CD14-positive monocyte (primary cell): ENCODE measurements at regions not wholly inside any gene's neighbourhood (a gene's known extent, or its start where the extent isn't known, plus 50 kb on each side); places are given as distances from the start of the nearest gene placed in this dataset.

ENCODE experiments used
- DNase-seq, 3 donors: peaks; one replicate each; pipeline ENCODE4 v3.0.0-alpha.2; 2011 to 2022
- H2AFZ ChIP-seq: 2 replicates; pipeline ENCODE4 v1.6.0; 2012; ENCODE audit warnings: mild to moderate bottlenecking, low read depth, low read length, inconsistent platforms; ENCODE audit not compliant: insufficient read depth, poor library complexity, severe bottlenecking
- H3K27ac ChIP-seq, 2 donors: 1 replicate in 1 of 2; 2 replicates in 1 of 2; pipeline ENCODE4 v1.5.1; 2012 to 2013; ENCODE audit warnings: low read length in 2 of 2, control low read depth in 1 of 2, inconsistent platforms in 1 of 2, low read depth in 1 of 2, mild to moderate bottlenecking in 1 of 2
- H3K27me3 ChIP-seq, 2 donors: one replicate each; pipeline versions ENCODE4 v1.6.0 to v1.6.1; 2011 to 2013; ENCODE audit warnings: low read length in 2 of 2; ENCODE audit not compliant: control insufficient read depth in 2 of 2, insufficient read depth in 2 of 2
- H3K36me3 ChIP-seq, 2 donors: replicated peaks in 1 of 2; 1 replicate in 1 of 2; 2 replicates in 1 of 2; pipeline versions ENCODE4 v1.5.1 to v1.6.1; 2012 to 2013; ENCODE audit warnings: low read length in 2 of 2, control low read depth in 1 of 2, inconsistent platforms in 1 of 2, mild to moderate bottlenecking in 1 of 2; ENCODE audit not compliant: insufficient read depth in 2 of 2, control insufficient read depth in 1 of 2
- H3K4me1 ChIP-seq, 2 donors: 1 replicate in 1 of 2; 2 replicates in 1 of 2; pipeline versions ENCODE4 v1.5.1 to v1.6.1; 2012 to 2013; ENCODE audit warnings: low read length in 2 of 2, control low read depth in 1 of 2, inconsistent platforms in 1 of 2, mild to moderate bottlenecking in 1 of 2, moderate library complexity in 1 of 2; ENCODE audit not compliant: insufficient read depth in 2 of 2, control insufficient read depth in 1 of 2
- H3K4me2 ChIP-seq: replicated peaks from 2 replicates; pipeline ENCODE3; 2012; ENCODE audit warnings: low read length, moderate library complexity, mild to moderate bottlenecking; ENCODE audit not compliant: poor library complexity, severe bottlenecking; ENCODE audit errors: extremely low read depth
- H3K4me3 ChIP-seq, 3 experiments: fragments of 200-600 bp in 1 of 3; sonication (generic) in 1 of 3; replicated peaks in 1 of 3; 1 replicate in 2 of 3; 2 replicates in 1 of 3; pipeline ENCODE4 v1.5.1; 2011 to 2013; ENCODE audit warnings: low read length in 3 of 3, mild to moderate bottlenecking in 3 of 3, control low read depth in 2 of 3, low read depth in 2 of 3, inconsistent platforms in 1 of 3, moderate library complexity in 1 of 3
- H3K79me2 ChIP-seq: 2 replicates; pipeline ENCODE4 v1.6.0; 2012; ENCODE audit warnings: mild to moderate bottlenecking, control low read depth, inconsistent platforms, low read length, moderate library complexity; ENCODE audit not compliant: insufficient read depth
- H3K9ac ChIP-seq: 2 replicates; pipeline ENCODE4 v1.6.0; 2017; ENCODE audit warnings: low read length, mild to moderate bottlenecking; ENCODE audit not compliant: insufficient read depth, poor library complexity, severe bottlenecking
- H3K9me3 ChIP-seq, 2 donors: replicated peaks in 1 of 2; 1 replicate in 1 of 2; 2 replicates in 1 of 2; pipeline versions ENCODE4 v1.5.1 to v1.6.1; 2012 to 2013; ENCODE audit warnings: low read length in 2 of 2, control low read depth in 1 of 2; ENCODE audit not compliant: control insufficient read depth in 1 of 2, insufficient read depth in 1 of 2
- H4K20me1 ChIP-seq: 2 replicates; pipeline ENCODE4 v1.6.0; 2012; ENCODE audit warnings: mild to moderate bottlenecking, low read length, control low read depth, moderate library complexity; ENCODE audit not compliant: insufficient read depth
- H3K27ac Mint-ChIP-seq, 7 donors: one replicate each; pipeline ENCODE4 v1.8.0; 2020; ENCODE audit warnings: mild to moderate bottlenecking in 7 of 7, mixed read lengths in 7 of 7, moderate library complexity in 6 of 7, inconsistent platforms in 2 of 7
- H3K27me3 Mint-ChIP-seq, 3 donors: one replicate each; pipeline ENCODE4 v1.8.0; 2021 to 2022; ENCODE audit warnings: low read depth in 3 of 3, mild to moderate bottlenecking in 3 of 3, mixed read lengths in 3 of 3, moderate library complexity in 3 of 3, inconsistent platforms in 1 of 3
- H3K36me3 Mint-ChIP-seq, 2 donors: one replicate each; pipeline ENCODE4 v1.8.0; 2020; ENCODE audit warnings: mixed read lengths in 2 of 2, inconsistent platforms in 1 of 2, mild to moderate bottlenecking in 1 of 2
- H3K4me1 Mint-ChIP-seq: one replicate; pipeline ENCODE4 v1.8.0; 2020; ENCODE audit warnings: mild to moderate bottlenecking, mixed read lengths
- H3K4me3 Mint-ChIP-seq, 2 donors: one replicate each; pipeline ENCODE4 v1.8.0; 2020; ENCODE audit warnings: mild to moderate bottlenecking in 2 of 2, mixed read lengths in 2 of 2, moderate library complexity in 1 of 2
- H3K9me3 Mint-ChIP-seq, 7 donors: one replicate each; pipeline ENCODE4 v1.8.0; 2020 to 2022; ENCODE audit warnings: mixed read lengths in 7 of 7, mild to moderate bottlenecking in 6 of 7, moderate library complexity in 6 of 7, inconsistent platforms in 2 of 7
- CTCF ChIP-seq: fragments of 200-600 bp; IDR thresholded peaks from one replicate; pipeline ENCODE4 v1.8.0; 2022; ENCODE audit warnings: antibody characterized with exemption, mild to moderate bottlenecking
- WGBS: methylation state at CpG from one replicate; pipeline ENCODE4 v1.1.5; 2013; ENCODE audit warnings: missing lambda C conversion rate; ENCODE audit not compliant: insufficient coverage; 5-methylcytosine and 5-hydroxymethylcytosine counted together
- intact Hi-C, 2 donors: fragments of 100-400 bp; cut with micrococcal nuclease; formaldehyde crosslinking; loops; one replicate each; pipeline versions ENCODE4 v1.15.0 to v1.15.1; 2023

- no peak overlapping the region for H3K4me2 ChIP-seq
- Mint-ChIP-seq H3K4me1 (no peaks in the 10 kb centered on the region), H3K36me3 (no peaks in the 10 kb centered on the region), H3K9me3 (peaks cover 6 to 15% (median 11%) of the 10 kb centered on the region in 7 donors), H3K27ac (no peak overlapping the region), H3K4me3 (no peak overlapping the region), H3K27me3 (peaks cover 0 to 1% (median 0%) of the 10 kb centered on the region in 3 donors)
- TF ChIP-seq CTCF: no peak
- no peaks in the 10 kb centered on the region for H3K36me3 ChIP-seq
- intact Hi-C loops: no loop called here
- DNase-seq: no peak
- no peaks in the 10 kb centered on the region for H3K4me1 ChIP-seq
- H3K4me3 ChIP-seq: no peak overlapping the region
- no peaks in the 10 kb centered on the region for H4K20me1 ChIP-seq
- H3K27me3 ChIP-seq: no peaks in the 10 kb centered on the region
- WGBS: 82% methylated on average over 6 of the region's 6 CpGs
- H3K9me3 ChIP-seq: peaks cover 0 to 7% of the 10 kb centered on the region in 2 donors
- H3K27ac ChIP-seq: no peak overlapping the region
- H3K9ac ChIP-seq: no peak overlapping the region
- no peaks in the 10 kb centered on the region for H3K79me2 ChIP-seq
- H2AFZ ChIP-seq: no peak overlapping the region
Measured at GRCh38 chr13:106772006-106772601, 204.2 kb upstream of the ARGLU1 start.

GRCh38 chr13:106768991-106769390 lies 201.1 kb upstream of the ARGLU1 start:
- H3K4me3 Mint-ChIP-seq: no peak overlapping the region
- peaks cover 0 to 1% (median 0%) of the 10 kb centered on the region in 3 donors for H3K27me3 Mint-ChIP-seq
- Histone ChIP-seq H3K9me3 (peaks cover 0 to 7% of the 10 kb centered on the region in 2 donors), H3K4me1 (no peaks in the 10 kb centered on the region), H3K4me3 (no peak overlapping the region), H3K27me3 (no peaks in the 10 kb centered on the region), H2AFZ (no peak overlapping the region), H3K36me3 (no peaks in the 10 kb centered on the region), H3K27ac (no peak overlapping the region), H3K79me2 (no peaks in the 10 kb centered on the region), H3K4me2 (no peak overlapping the region), H4K20me1 (no peaks in the 10 kb centered on the region), H3K9ac (no peak overlapping the region)
- H3K27ac Mint-ChIP-seq: peak overlapping the region in 1 of 7 donors; percentile 9
- no peak for TF ChIP-seq CTCF
- H3K36me3 Mint-ChIP-seq: no peaks in the 10 kb centered on the region
- intact Hi-C loops: no loop called here
- H3K4me1 Mint-ChIP-seq: no peaks in the 10 kb centered on the region
- WGBS: 100% methylated on average over 1 of the region's 3 CpGs
- peaks cover 5 to 15% (median 6%) of the 10 kb centered on the region in 7 donors for H3K9me3 Mint-ChIP-seq
- DNase-seq: no peak
